ENCODE measurements at regions not wholly inside any gene's neighbourhood (a gene's known extent, or its start where the extent isn't known, plus 50 kb on each side); places are given as distances from the start of the nearest gene placed in this dataset.

- ATAC-seq (no peak), DNase-seq (no peak)
- TF ChIP-seq CTCF (IDR thresholded peaks at IDR 0.05): no peak
- TF ChIP-seq POLR2A (IDR thresholded peaks at IDR 0.05): no peak
- Histone ChIP-seq H3K4me3 (no peak overlapping the region), H3K9me3 (no peaks in the 10 kb centered on the region), H3K4me1 (no peaks in the 10 kb centered on the region), H3K27ac (no peak overlapping the region), H3K27me3 (no peaks in the 10 kb centered on the region), H3K36me3 (replicated peaks in 1 of 2; ENCODE audit: insufficient read depth in 1 of 2, low read depth in 2 of 2) (no peaks in the 10 kb centered on the region)
- intact Hi-C loops (cut with DNase I): no loop called here
- WGBS, 2 donors: 37 to 47% methylated on average over 5 of the region's 5 CpGs
These were observed 321.6 kb downstream of the DSEL start for GRCh38 chr18:67194886-67195285.

DNA sequence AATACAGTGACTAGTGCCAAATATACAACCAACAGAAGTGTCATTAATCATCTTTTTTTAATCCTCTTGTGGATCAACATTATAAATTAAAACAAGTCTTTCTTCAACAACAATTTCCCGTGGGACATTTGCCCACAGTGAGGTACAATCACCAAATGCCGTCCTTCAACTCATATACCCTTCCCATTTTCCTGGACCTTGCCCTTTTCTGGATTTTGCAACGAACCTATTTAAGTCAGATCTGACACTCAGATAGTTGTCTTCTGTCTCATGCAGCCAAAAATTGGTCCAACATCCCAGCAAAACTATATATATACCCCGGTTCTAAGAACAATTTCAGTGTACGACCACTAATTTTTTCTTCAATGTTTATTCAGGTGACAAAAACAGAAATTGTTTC is 324.0 kb downstream of the DSEL start:
- no peak for ATAC-seq
- TF ChIP-seq CTCF (IDR thresholded peaks at IDR 0.05) (no peak), POLR2A (IDR thresholded peaks at IDR 0.05) (no peak)
- no peak for DNase-seq
- 26% methylated on average over 5 of the region's 5 CpGs for WGBS, 2 donors
- Histone ChIP-seq H3K4me1 (no peaks in the 10 kb centered on the region), H3K27me3 (no peaks in the 10 kb centered on the region), H3K27ac (no peak overlapping the region), H3K9me3 (no peaks in the 10 kb centered on the region), H3K4me3 (no peak overlapping the region), H3K36me3 (replicated peaks in 1 of 2; ENCODE audit: insufficient read depth in 1 of 2, low read depth in 2 of 2) (no peaks in the 10 kb centered on the region)
- intact Hi-C loops (cut with DNase I): no loop called here

GRCh38 chr18:67183398-67183797 is 333.1 kb downstream of the DSEL start:
- intact Hi-C loops (cut with DNase I): no loop called here
- H3K36me3 ChIP-seq (replicated peaks in 1 of 2; ENCODE audit: insufficient read depth in 1 of 2, low read depth in 2 of 2): no peaks in the 10 kb centered on the region
- H3K9me3 ChIP-seq: no peaks in the 10 kb centered on the region
- ATAC-seq: no peak
- TF ChIP-seq CTCF (IDR thresholded peaks at IDR 0.05) (no peak), POLR2A (IDR thresholded peaks at IDR 0.05) (no peak)
- WGBS, 2 donors: 45 to 47% methylated on average over 4 of the region's 4 CpGs
- no peaks in the 10 kb centered on the region for H3K4me1 ChIP-seq
- H3K4me3 ChIP-seq: no peak overlapping the region
- no peak for DNase-seq
- H3K27ac ChIP-seq: no peak overlapping the region
- no peaks in the 10 kb centered on the region for H3K27me3 ChIP-seq

DNA sequence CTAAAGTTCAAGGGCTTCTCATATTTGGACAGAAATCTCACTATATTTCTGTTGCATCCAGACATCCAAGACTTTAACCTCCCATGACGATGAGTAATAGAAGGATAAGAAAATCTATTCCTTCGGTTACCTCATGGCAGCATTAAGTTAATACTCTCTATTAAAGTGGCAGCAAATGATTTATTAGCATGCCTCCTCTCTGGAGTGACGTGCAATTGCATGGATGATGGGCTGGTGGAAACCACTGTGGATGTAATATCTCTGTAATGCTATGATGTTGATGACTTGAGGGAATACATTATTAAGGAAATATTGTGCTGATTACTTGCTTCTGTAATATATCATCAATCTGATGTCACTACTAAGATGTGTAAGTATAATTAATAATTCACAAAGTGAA is 336.8 kb downstream of the DSEL start:
- intact Hi-C loops (cut with DNase I): no loop called here
- 37 to 54% methylated on average over 3 of the region's 3 CpGs for WGBS, 2 donors
- Histone ChIP-seq H3K4me1 (no peaks in the 10 kb centered on the region), H3K9me3 (no peaks in the 10 kb centered on the region), H3K27ac (no peak overlapping the region), H3K27me3 (no peaks in the 10 kb centered on the region), H3K36me3 (replicated peaks in 1 of 2; ENCODE audit: insufficient read depth in 1 of 2, low read depth in 2 of 2) (no peaks in the 10 kb centered on the region), H3K4me3 (no peak overlapping the region)
- ATAC-seq (no peak), DNase-seq (no peak)
- TF ChIP-seq CTCF (IDR thresholded peaks at IDR 0.05): no peak
- TF ChIP-seq POLR2A (IDR thresholded peaks at IDR 0.05): no peak

GRCh38 chr18:67159662-67160061 is 356.9 kb downstream of the DSEL start:
- Histone ChIP-seq H3K4me1 (no peaks in the 10 kb centered on the region), H3K27me3 (no peaks in the 10 kb centered on the region), H3K4me3 (no peak overlapping the region), H3K9me3 (no peaks in the 10 kb centered on the region), H3K27ac (no peak overlapping the region), H3K36me3 (replicated peaks in 1 of 2; ENCODE audit: insufficient read depth in 1 of 2, low read depth in 2 of 2) (no peaks in the 10 kb centered on the region)
- intact Hi-C loops (cut with DNase I): no loop called here
- ATAC-seq (no peak), DNase-seq (no peak)
- WGBS, 2 donors: 85 to 92% methylated on average over 2 of the region's 2 CpGs
- no peak for TF ChIP-seq POLR2A (IDR thresholded peaks at IDR 0.05)
- no peak for TF ChIP-seq CTCF (IDR thresholded peaks at IDR 0.05)
